ENCODE measurements at regions not wholly inside any gene's neighbourhood (a gene's known extent, or its start where the extent isn't known, plus 50 kb on each side); places are given as distances from the start of the nearest gene placed in this dataset.

- TF ChIP-seq CTCF (IDR thresholded peaks at IDR 0.05; ENCODE audit: low read length) (no peak), EZH2 (optimal IDR thresholded peaks at IDR 0.05; ENCODE audit: low read depth, low read length) (no peak), EZH2phosphoT487 (IDR thresholded peaks at IDR 0.05; ENCODE audit: low read length) (no peak)
These were observed 365.8 kb upstream of the MARCKS start for GRCh38 chr6:113491376-113491775.

All from MM.1S (cell line).